HEK293T (cell line): ENCODE measurements at regions not wholly inside any gene's neighbourhood (a gene's known extent, or its start where the extent isn't known, plus 50 kb on each side); places are given as distances from the start of the nearest gene placed in this dataset.
A peak's percentile ranks its signal among the peaks of the same experiment; 100 is the strongest.

Experiments
- CTCF ChIA-PET: fragments of 350-600 bp; formaldehyde crosslinking; extraction: SDS; loops from one replicate; lab custom pipeline; 2021; ENCODE audit warnings: antibody characterized with exemption, inconsistent platforms; lab: Yijun Ruan, JAX
- POLR2A ChIA-PET: fragments of 350-600 bp; formaldehyde crosslinking; extraction: SDS; loops from one replicate; lab custom pipeline; 2020; ENCODE audit warnings: antibody characterized with exemption, inconsistent platforms; lab: Yijun Ruan, JAX
- DNase-seq: peaks from one replicate; pipeline ENCODE4 v3.0.0; 2012; ENCODE audit warnings: mixed read lengths; ENCODE audit errors: extremely low spot score
- ARNT ChIP-seq: fragments of 450-650 bp; IDR thresholded peaks from 2 replicates; pipeline ENCODE4 v1.6.1; 2017; ENCODE audit warnings: mild to moderate bottlenecking
- BHLHE40 ChIP-seq: fragments of 450-650 bp; IDR thresholded peaks from 2 replicates; pipeline ENCODE4 v1.6.1; 2016; ENCODE audit warnings: mild to moderate bottlenecking, moderate library complexity, borderline replicate concordance
- CTBP1 ChIP-seq: fragments of 450-650 bp; IDR thresholded peaks from 2 replicates; pipeline ENCODE4 v1.6.1; 2016; ENCODE audit warnings: borderline replicate concordance
- ELF4 ChIP-seq: fragments of 450-650 bp; IDR thresholded peaks from 2 replicates; pipeline ENCODE4 v1.6.1; 2017; ENCODE audit warnings: antibody characterized with exemption
- FOXA1 ChIP-seq: fragments of 450-650 bp; IDR thresholded peaks from 2 replicates; pipeline ENCODE4 v1.6.1; 2016; ENCODE audit warnings: mild to moderate bottlenecking
- FOXK2 ChIP-seq: fragments of 450-650 bp; IDR thresholded peaks from 2 replicates; pipeline ENCODE4 v1.6.1; 2016; ENCODE audit warnings: mild to moderate bottlenecking
- FOXM1 ChIP-seq: fragments of 450-650 bp; IDR thresholded peaks from 2 replicates; pipeline ENCODE4 v1.6.1; 2017; ENCODE audit warnings: mild to moderate bottlenecking, borderline replicate concordance
- HDGF ChIP-seq: fragments of 450-650 bp; IDR thresholded peaks from 2 replicates; pipeline ENCODE4 v1.6.1; 2017; ENCODE audit warnings: antibody characterized with exemption, borderline replicate concordance
- L3MBTL2 ChIP-seq: fragments of 450-650 bp; conservative IDR thresholded peaks from 2 replicates; pipeline ENCODE4 v1.6.1; 2016; ENCODE audit warnings: mild to moderate bottlenecking
- LEF1 ChIP-seq: fragments of 450-650 bp; IDR thresholded peaks from 2 replicates; pipeline ENCODE4 v1.6.1; 2017; ENCODE audit warnings: mild to moderate bottlenecking, borderline replicate concordance
- NFRKB ChIP-seq: fragments of 450-650 bp; IDR thresholded peaks from 2 replicates; pipeline ENCODE4 v1.6.1; 2016; ENCODE audit warnings: mild to moderate bottlenecking, moderate library complexity
- PKNOX1 ChIP-seq: fragments of 450-650 bp; IDR thresholded peaks from 2 replicates; pipeline ENCODE4 v1.6.1; 2016
- SP1 ChIP-seq: fragments of 450-650 bp; IDR thresholded peaks from 2 replicates; pipeline ENCODE4 v1.6.1; 2017
- SUZ12 ChIP-seq: fragments of 450-650 bp; IDR thresholded peaks from 2 replicates; pipeline ENCODE4 v1.6.1; 2016; ENCODE audit warnings: mild to moderate bottlenecking
- TARDBP ChIP-seq: fragments of 450-650 bp; IDR thresholded peaks from 2 replicates; pipeline ENCODE4 v1.6.1; 2016
- ZNF384 ChIP-seq: fragments of 450-650 bp; IDR thresholded peaks from 2 replicates; pipeline ENCODE4 v1.6.1; 2016

- CTCF ChIA-PET, result no interaction called here
- no peak for DNase-seq
- no peak for TF ChIP-seq L3MBTL2
- TF ChIP-seq ELF4, result no peak
- TF ChIP-seq FOXM1, result no peak
- TF ChIP-seq TARDBP, result no peak
- TF ChIP-seq LEF1, result no peak
- TF ChIP-seq ARNT, result no peak
- POLR2A ChIA-PET, result no interaction called here
Measured at GRCh38 chr15:38961931-38962330, 397.3 kb upstream of the RASGRP1 start.

GRCh38 chr15:38972831-38973230 is 408.2 kb upstream of the RASGRP1 start:
- DNase-seq, result no peak
- ChIA-PET POLR2A (no interaction called here), CTCF (no interaction called here)
- TF ChIP-seq SUZ12 (no peak), PKNOX1 (no peak), L3MBTL2 (no peak), BHLHE40 (no peak), SP1 (no peak), FOXK2 (no peak), ARNT (no peak), ELF4 (no peak), FOXA1 (no peak), ZNF384 (no peak), CTBP1 (no peak), FOXM1 (no peak), HDGF (no peak)

GRCh38 chr15:38975282-38975990 is 410.8 kb upstream of the RASGRP1 start:
- POLR2A ChIA-PET, result no interaction called here
- no peak for DNase-seq
- no peak for TF ChIP-seq SUZ12
- TF ChIP-seq L3MBTL2, result no peak
- no peak for TF ChIP-seq PKNOX1
- TF ChIP-seq FOXM1, result no peak
- no peak for TF ChIP-seq TARDBP
- no peak for TF ChIP-seq NFRKB
- no peak for TF ChIP-seq FOXK2
- TF ChIP-seq SP1, result no peak
- no peak for TF ChIP-seq ZNF384
- no peak for TF ChIP-seq CTBP1
- TF ChIP-seq LEF1, result no peak
- no peak for TF ChIP-seq BHLHE40
- TF ChIP-seq HDGF, result no peak
- no peak for TF ChIP-seq FOXA1
- no peak for TF ChIP-seq ARNT
- no peak for TF ChIP-seq ELF4
- CTCF ChIA-PET, result no interaction called here

GRCh38 chr15:38991126-38991525 is 426.5 kb upstream of the RASGRP1 start:
- POLR2A ChIA-PET, result no interaction called here
- TF ChIP-seq LEF1, result no peak
- no peak for TF ChIP-seq L3MBTL2
- no peak for TF ChIP-seq HDGF
- no peak for TF ChIP-seq BHLHE40
- TF ChIP-seq FOXM1, result no peak
- TF ChIP-seq ARNT, result no peak
- no peak for TF ChIP-seq ZNF384
- no peak for TF ChIP-seq ELF4
- CTCF ChIA-PET, result interaction anchor here (1.3 kb wide), 1 partner anchor 175 kb away, joined by 5 read pairs; no protein-coding TSS in a partner anchor
- DNase-seq, result peak; percentile 12

GRCh38 chr15:38991701-38992100 is 427.1 kb upstream of the RASGRP1 start:
- no peak for DNase-seq
- CTCF ChIA-PET, result interaction anchor here (1.3 kb wide), 1 partner anchor 175 kb away, joined by 5 read pairs; no protein-coding TSS in a partner anchor
- TF ChIP-seq FOXA1 (no peak), SUZ12 (no peak), L3MBTL2 (no peak), CTBP1 (no peak), ARNT (no peak), BHLHE40 (no peak), FOXM1 (no peak)
- POLR2A ChIA-PET, result no interaction called here

GRCh38 chr15:38992506-38992905 is 427.9 kb upstream of the RASGRP1 start:
- TF ChIP-seq LEF1, result no peak
- ChIA-PET CTCF (no interaction called here), POLR2A (no interaction called here)
- no peak for DNase-seq

- CTCF ChIA-PET, result no interaction called here
- POLR2A ChIA-PET, result no interaction called here
Measured at GRCh38 chr15:38992930-38993329, 428.3 kb upstream of the RASGRP1 start.

More at GRCh38 chr15:38992930-38993329, 428.3 kb upstream of the RASGRP1 start:
- TF ChIP-seq FOXM1, result no peak
- TF ChIP-seq ELF4, result no peak
- TF ChIP-seq CTBP1, result no peak
- no peak for TF ChIP-seq SP1
- no peak for TF ChIP-seq PKNOX1
- DNase-seq, result no peak
